WTC11 (cell line): ENCODE measurements at regions not wholly inside any gene's neighbourhood (a gene's known extent, or its start where the extent isn't known, plus 50 kb on each side); places are given as distances from the start of the nearest gene placed in this dataset.

Experiments used
- ATF3 ChIP-seq: sonication (generic); formaldehyde crosslinking; conservative IDR thresholded peaks from 2 replicates; pipeline ENCODE4 v1.8.1; 2022; ENCODE audit warnings: mild to moderate bottlenecking, missing genetic modification reagents
- ELF4 ChIP-seq: sonication (generic); formaldehyde crosslinking; IDR thresholded peaks from 2 replicates; pipeline ENCODE4 v1.8.1; 2022; ENCODE audit warnings: low read depth, mild to moderate bottlenecking, moderate library complexity, missing genetic modification reagents
- JUN ChIP-seq: sonication (generic); formaldehyde crosslinking; IDR thresholded peaks from 2 replicates; pipeline ENCODE4 v1.8.0; 2023; ENCODE audit warnings: mild to moderate bottlenecking, missing genetic modification reagents
- TF ChIP-seq, protein P1 (sequence below): sonication (generic); formaldehyde crosslinking; IDR thresholded peaks from 2 replicates; pipeline ENCODE4 v1.8.1; 2022; ENCODE audit warnings: mild to moderate bottlenecking, moderate library complexity, missing genetic modification reagents
- TF ChIP-seq, protein P2 (sequence below): fragments of 200-600 bp; IDR thresholded peaks from 2 replicates; pipeline ENCODE4 v1.8.0; 2022; ENCODE audit warnings: antibody characterized with exemption
- TF ChIP-seq, protein P3 (sequence below): sonication (generic); formaldehyde crosslinking; IDR thresholded peaks from 2 replicates; pipeline ENCODE4 v1.8.1; 2023; ENCODE audit warnings: mild to moderate bottlenecking, missing genetic modification reagents, borderline replicate concordance

DNA sequence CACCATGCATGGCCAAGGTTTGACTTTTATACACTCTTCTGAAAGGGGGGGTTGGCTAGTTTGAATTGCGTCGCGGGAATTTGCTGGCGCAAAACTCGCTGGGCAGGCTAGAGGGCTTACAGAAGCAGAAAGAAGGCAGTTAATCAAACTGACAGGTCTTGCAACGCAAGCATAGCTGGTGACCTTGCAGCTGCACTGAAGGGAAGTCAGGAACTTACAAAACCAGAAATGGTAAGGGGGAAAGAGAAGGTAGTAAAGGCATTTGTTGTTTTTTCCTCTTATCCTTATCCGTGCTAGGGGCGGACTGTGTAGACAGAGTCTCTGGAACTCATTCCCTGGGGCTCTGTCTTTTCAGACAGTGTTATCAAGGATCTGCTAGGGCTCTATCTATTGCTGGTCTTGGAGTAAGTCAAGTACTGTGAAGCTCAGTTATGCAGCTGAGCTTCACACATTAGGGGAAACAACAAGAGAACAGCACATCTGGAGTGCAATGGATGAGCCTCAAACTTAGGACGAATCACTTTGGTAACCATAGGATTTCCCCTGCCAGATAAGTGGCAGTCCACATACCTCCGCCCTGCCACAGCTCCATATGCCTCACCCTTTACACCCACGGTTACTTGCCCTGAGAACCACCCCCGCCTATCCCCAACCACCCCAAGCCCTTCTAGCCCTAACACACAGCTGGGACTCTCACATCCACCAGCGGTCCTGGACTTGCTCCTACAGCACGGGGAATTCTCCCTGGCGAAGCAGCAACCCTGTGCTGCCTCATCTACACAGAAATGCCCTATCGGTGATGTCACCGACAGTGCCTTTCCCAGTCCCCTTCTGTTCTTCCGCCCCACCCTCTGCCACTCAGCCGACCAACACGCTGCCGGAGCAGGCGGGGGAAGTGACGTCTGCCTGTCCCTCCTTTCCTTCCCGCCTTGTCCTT, 251.4 kb downstream of the FAM72C start:
- TF ChIP-seq JUN (CRISPR knock-in tag) (no peak), ELF4 (CRISPR knock-in tag) (no peak), ATF3 (CRISPR knock-in tag) (no peak)
- TF ChIP-seq, protein P1, sequence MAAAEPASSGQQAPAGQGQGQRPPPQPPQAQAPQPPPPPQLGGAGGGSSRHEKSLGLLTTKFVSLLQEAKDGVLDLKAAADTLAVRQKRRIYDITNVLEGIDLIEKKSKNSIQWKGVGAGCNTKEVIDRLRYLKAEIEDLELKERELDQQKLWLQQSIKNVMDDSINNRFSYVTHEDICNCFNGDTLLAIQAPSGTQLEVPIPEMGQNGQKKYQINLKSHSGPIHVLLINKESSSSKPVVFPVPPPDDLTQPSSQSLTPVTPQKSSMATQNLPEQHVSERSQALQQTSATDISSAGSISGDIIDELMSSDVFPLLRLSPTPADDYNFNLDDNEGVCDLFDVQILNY (CRISPR knock-in tag), result no peak
- TF ChIP-seq, protein P2, sequence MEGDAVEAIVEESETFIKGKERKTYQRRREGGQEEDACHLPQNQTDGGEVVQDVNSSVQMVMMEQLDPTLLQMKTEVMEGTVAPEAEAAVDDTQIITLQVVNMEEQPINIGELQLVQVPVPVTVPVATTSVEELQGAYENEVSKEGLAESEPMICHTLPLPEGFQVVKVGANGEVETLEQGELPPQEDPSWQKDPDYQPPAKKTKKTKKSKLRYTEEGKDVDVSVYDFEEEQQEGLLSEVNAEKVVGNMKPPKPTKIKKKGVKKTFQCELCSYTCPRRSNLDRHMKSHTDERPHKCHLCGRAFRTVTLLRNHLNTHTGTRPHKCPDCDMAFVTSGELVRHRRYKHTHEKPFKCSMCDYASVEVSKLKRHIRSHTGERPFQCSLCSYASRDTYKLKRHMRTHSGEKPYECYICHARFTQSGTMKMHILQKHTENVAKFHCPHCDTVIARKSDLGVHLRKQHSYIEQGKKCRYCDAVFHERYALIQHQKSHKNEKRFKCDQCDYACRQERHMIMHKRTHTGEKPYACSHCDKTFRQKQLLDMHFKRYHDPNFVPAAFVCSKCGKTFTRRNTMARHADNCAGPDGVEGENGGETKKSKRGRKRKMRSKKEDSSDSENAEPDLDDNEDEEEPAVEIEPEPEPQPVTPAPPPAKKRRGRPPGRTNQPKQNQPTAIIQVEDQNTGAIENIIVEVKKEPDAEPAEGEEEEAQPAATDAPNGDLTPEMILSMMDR, result no peak
- TF ChIP-seq, protein P3, sequence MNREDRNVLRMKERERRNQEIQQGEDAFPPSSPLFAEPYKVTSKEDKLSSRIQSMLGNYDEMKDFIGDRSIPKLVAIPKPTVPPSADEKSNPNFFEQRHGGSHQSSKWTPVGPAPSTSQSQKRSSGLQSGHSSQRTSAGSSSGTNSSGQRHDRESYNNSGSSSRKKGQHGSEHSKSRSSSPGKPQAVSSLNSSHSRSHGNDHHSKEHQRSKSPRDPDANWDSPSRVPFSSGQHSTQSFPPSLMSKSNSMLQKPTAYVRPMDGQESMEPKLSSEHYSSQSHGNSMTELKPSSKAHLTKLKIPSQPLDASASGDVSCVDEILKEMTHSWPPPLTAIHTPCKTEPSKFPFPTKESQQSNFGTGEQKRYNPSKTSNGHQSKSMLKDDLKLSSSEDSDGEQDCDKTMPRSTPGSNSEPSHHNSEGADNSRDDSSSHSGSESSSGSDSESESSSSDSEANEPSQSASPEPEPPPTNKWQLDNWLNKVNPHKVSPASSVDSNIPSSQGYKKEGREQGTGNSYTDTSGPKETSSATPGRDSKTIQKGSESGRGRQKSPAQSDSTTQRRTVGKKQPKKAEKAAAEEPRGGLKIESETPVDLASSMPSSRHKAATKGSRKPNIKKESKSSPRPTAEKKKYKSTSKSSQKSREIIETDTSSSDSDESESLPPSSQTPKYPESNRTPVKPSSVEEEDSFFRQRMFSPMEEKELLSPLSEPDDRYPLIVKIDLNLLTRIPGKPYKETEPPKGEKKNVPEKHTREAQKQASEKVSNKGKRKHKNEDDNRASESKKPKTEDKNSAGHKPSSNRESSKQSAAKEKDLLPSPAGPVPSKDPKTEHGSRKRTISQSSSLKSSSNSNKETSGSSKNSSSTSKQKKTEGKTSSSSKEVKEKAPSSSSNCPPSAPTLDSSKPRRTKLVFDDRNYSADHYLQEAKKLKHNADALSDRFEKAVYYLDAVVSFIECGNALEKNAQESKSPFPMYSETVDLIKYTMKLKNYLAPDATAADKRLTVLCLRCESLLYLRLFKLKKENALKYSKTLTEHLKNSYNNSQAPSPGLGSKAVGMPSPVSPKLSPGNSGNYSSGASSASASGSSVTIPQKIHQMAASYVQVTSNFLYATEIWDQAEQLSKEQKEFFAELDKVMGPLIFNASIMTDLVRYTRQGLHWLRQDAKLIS, result no peak
